Esophagus squamous epithelium (tissue), 5 donors: ENCODE measurements at regions not wholly inside any gene's neighbourhood (a gene's known extent, or its start where the extent isn't known, plus 50 kb on each side); places are given as distances from the start of the nearest gene placed in this dataset.

ENCODE experiments used
- DNase-seq: peaks from one replicate; lab custom pipeline; 2025; lab: John Stamatoyannopoulos, UW
- H3K27ac ChIP-seq, 4 donors: fragments of 200-600 bp; sonication (generic); one replicate each; pipeline ENCODE4 v1.5.1; 2016 to 2019; ENCODE audit warnings: mild to moderate bottlenecking in 1 of 4
- H3K27me3 ChIP-seq, 4 donors: fragments of 200-600 bp; sonication (generic); 1 replicate in 3 of 4; 2 replicates in 1 of 4; pipeline versions ENCODE4 v1.5.1 to v1.6.0; 2017 to 2021; ENCODE audit warnings: antibody characterized with exemption in 1 of 4
- H3K36me3 ChIP-seq, 3 donors: fragments of 200-600 bp; sonication (generic); one replicate each; pipeline ENCODE4 v1.5.1; 2016 to 2019
- H3K4me1 ChIP-seq, 3 donors: fragments of 200-600 bp; sonication (generic); one replicate each; pipeline ENCODE4 v1.5.1; 2017 to 2019
- H3K4me3 ChIP-seq, 4 donors: fragments of 200-600 bp; sonication (generic); 1 replicate in 3 of 4; 2 replicates in 1 of 4; pipeline ENCODE4 v1.5.1; 2016 to 2019; ENCODE audit warnings: mild to moderate bottlenecking in 2 of 4, moderate library complexity in 1 of 4
- H3K9me3 ChIP-seq, 3 donors: fragments of 200-600 bp; sonication (generic); one replicate each; pipeline ENCODE4 v1.5.1; 2016 to 2019
- CTCF ChIP-seq, 6 experiments: fragments of 450-650 bp in 4 of 6; fragments of 200-600 bp in 2 of 6; sonication (generic) in 2 of 6; IDR thresholded peaks; one replicate each; pipeline ENCODE4 v1.5.1; 2016 to 2019; ENCODE audit warnings: antibody characterized with exemption in 6 of 6, mild to moderate bottlenecking in 4 of 6, moderate library complexity in 4 of 6
- POLR2A ChIP-seq, 4 donors: fragments of 450-650 bp; IDR thresholded peaks; one replicate each; pipeline ENCODE4 v1.6.1; 2017; ENCODE audit warnings: antibody characterized with exemption in 4 of 4, mild to moderate bottlenecking in 4 of 4, moderate library complexity in 3 of 4
- WGBS, 2 donors: methylation state at CpG; one replicate each; pipeline ENCODE4 v1.1.5; 2018; 5-methylcytosine and 5-hydroxymethylcytosine counted together
- intact Hi-C: fragments of 100-400 bp; cut with DNase I; formaldehyde crosslinking; loops from one replicate; pipeline ENCODE4 v1.15.0; 2022
- donor health status: DM: yes; HTN: yes; CAD: no.

- peaks cover 0 to 38% (median 0%) of the 10 kb centered on the region in 4 donors for H3K27me3 ChIP-seq
- H3K36me3 ChIP-seq, result no peaks in the 10 kb centered on the region
- intact Hi-C loops, result no loop called here
- WGBS, 2 donors, result 81 to 82% methylated on average over 11 to 12 of the region's 17 CpGs
- H3K27ac ChIP-seq, result no peak overlapping the region
- TF ChIP-seq CTCF (IDR thresholded peaks at IDR 0.05) (no peak), POLR2A (IDR thresholded peaks at IDR 0.05) (no peak)
- H3K4me3 ChIP-seq, result no peak overlapping the region
- no peak for DNase-seq
- no peaks in the 10 kb centered on the region for H3K4me1 ChIP-seq
- H3K9me3 ChIP-seq, result no peaks in the 10 kb centered on the region
Observed at GRCh38 chr10:131832056-131832685, 68.6 kb upstream of the PPP2R2D start.

- Histone ChIP-seq H3K4me1 (no peaks in the 10 kb centered on the region), H3K4me3 (no peak overlapping the region), H3K9me3 (no peaks in the 10 kb centered on the region), H3K27ac (no peak overlapping the region), H3K27me3 (peaks cover 0 to 38% (median 0%) of the 10 kb centered on the region in 4 donors), H3K36me3 (no peaks in the 10 kb centered on the region)
- intact Hi-C loops, result no loop called here
- TF ChIP-seq CTCF (IDR thresholded peaks at IDR 0.05), result no peak
- TF ChIP-seq POLR2A (IDR thresholded peaks at IDR 0.05), result no peak
- WGBS, 2 donors, result 73 to 83% methylated on average over 4 to 5 of the region's 5 CpGs
- no peak for DNase-seq
Observed at GRCh38 chr10:131833013-131833412, 67.8 kb upstream of the PPP2R2D start.

GRCh38 chr10:131833446-131834080 is 67.2 kb upstream of the PPP2R2D start:
- Histone ChIP-seq H3K4me1 (no peaks in the 10 kb centered on the region), H3K36me3 (no peaks in the 10 kb centered on the region), H3K4me3 (no peak overlapping the region), H3K9me3 (no peaks in the 10 kb centered on the region), H3K27ac (no peak overlapping the region), H3K27me3 (peaks cover 0 to 38% (median 0%) of the 10 kb centered on the region in 4 donors)
- TF ChIP-seq POLR2A (IDR thresholded peaks at IDR 0.05) (no peak), CTCF (IDR thresholded peaks at IDR 0.05) (no peak)
- no peak for DNase-seq
- intact Hi-C loops, result no loop called here
- WGBS, 2 donors, result 75 to 88% methylated on average over 2 to 3 of the region's 14 CpGs

GRCh38 chr10:131834152-131834810 is 66.5 kb upstream of the PPP2R2D start:
- no peak for TF ChIP-seq CTCF (IDR thresholded peaks at IDR 0.05)
- Histone ChIP-seq H3K4me1 (no peaks in the 10 kb centered on the region), H3K27me3 (peaks cover 0 to 35% (median 0%) of the 10 kb centered on the region in 4 donors), H3K9me3 (no peaks in the 10 kb centered on the region), H3K36me3 (no peaks in the 10 kb centered on the region), H3K4me3 (no peak overlapping the region), H3K27ac (no peak overlapping the region)
- WGBS, 2 donors, result no CpG with 5 or more reads among the region's 8 CpGs
- no peak for DNase-seq
- intact Hi-C loops, result no loop called here
